Neural cell (in vitro differentiated cells): ENCODE measurements at regions not wholly inside any gene's neighbourhood (a gene's known extent, or its start where the extent isn't known, plus 50 kb on each side); places are given as distances from the start of the nearest gene placed in this dataset.

ENCODE experiments used
- H2AFZ ChIP-seq: fragments of 200-600, 300-800 bp; sonication (generic), shearing (Covaris generic); 2 replicates; pipeline ENCODE4 v1.6.0; 2014; ENCODE audit warnings: low read depth, mild to moderate bottlenecking, antibody characterized with exemption, low read length, moderate library complexity
- H3F3A ChIP-seq: fragments of 200-600 bp; shearing (Covaris generic); 2 replicates; pipeline ENCODE4 v1.6.1; 2016; ENCODE audit warnings: mild to moderate bottlenecking, moderate library complexity, mixed read lengths, antibody characterized with exemption, low read length; ENCODE audit not compliant: insufficient read depth, poor library complexity, severe bottlenecking
- H3K27ac ChIP-seq: fragments of 200-600, 300-800 bp; sonication (generic), shearing (Covaris generic); 2 replicates; pipeline ENCODE4 v1.5.1; 2014; ENCODE audit warnings: mild to moderate bottlenecking, low read length, moderate library complexity
- H3K27me3 ChIP-seq: fragments of 300-800, 200-600 bp; sonication (generic), shearing (Covaris generic); 2 replicates; pipeline ENCODE4 v1.6.0; 2014; ENCODE audit warnings: mild to moderate bottlenecking, low read depth, low read length, moderate library complexity; ENCODE audit not compliant: insufficient read depth
- H3K36me3 ChIP-seq: fragments of 300-800, 200-600 bp; sonication (generic), shearing (Covaris generic); 2 replicates; pipeline ENCODE4 v1.5.1; 2014; ENCODE audit warnings: mild to moderate bottlenecking, antibody characterized with exemption, low read length, moderate library complexity; ENCODE audit not compliant: insufficient read depth
- H3K4me2 ChIP-seq: fragments of 300-800, 200-600 bp; sonication (generic), shearing (Covaris generic); 2 replicates; pipeline ENCODE4 v1.6.0; 2014; ENCODE audit warnings: mild to moderate bottlenecking, low read length
- H3K4me3 ChIP-seq: fragments of 300-800, 200-600 bp; sonication (generic), shearing (Covaris generic); 2 replicates; pipeline ENCODE4 v1.5.1; 2014; ENCODE audit warnings: mild to moderate bottlenecking, low read length, moderate library complexity
- H3K79me2 ChIP-seq: fragments of 200-600 bp; shearing (Covaris generic); replicated peaks from 2 replicates; pipeline ENCODE4 v1.6.0; 2014; ENCODE audit warnings: mild to moderate bottlenecking, low read length, moderate library complexity; ENCODE audit not compliant: insufficient read depth
- H3K9ac ChIP-seq: fragments of 300-800, 200-600 bp; sonication (generic), shearing (Covaris generic); 2 replicates; pipeline ENCODE4 v1.6.1; 2016; ENCODE audit warnings: mild to moderate bottlenecking, low read length, mixed read lengths
- H3K9me2 ChIP-seq: fragments of 200-600 bp; shearing (Covaris generic); 2 replicates; pipeline ENCODE4 v1.6.1; 2016; ENCODE audit warnings: mild to moderate bottlenecking, low read length, mixed read lengths; ENCODE audit not compliant: insufficient read depth
- H3K9me3 ChIP-seq: fragments of 200-600, 300-800 bp; sonication (generic), shearing (Covaris generic); 2 replicates; pipeline ENCODE4 v1.6.1; 2016; ENCODE audit warnings: mild to moderate bottlenecking, mixed run types, low read length, moderate library complexity, mixed read lengths
- H4K20me1 ChIP-seq: fragments of 200-600 bp; shearing (Covaris generic); 2 replicates; pipeline ENCODE4 v1.6.1; 2016; ENCODE audit warnings: mild to moderate bottlenecking, mixed run types; ENCODE audit not compliant: insufficient read depth
- CTCF ChIP-seq: fragments of 450-650 bp; IDR thresholded peaks from 2 replicates; pipeline ENCODE4 v1.5.1; 2014; ENCODE audit warnings: antibody characterized with exemption, mild to moderate bottlenecking, moderate library complexity; ENCODE audit not compliant: poor library complexity, severe bottlenecking
- EP300 ChIP-seq: fragments of 450-650 bp; conservative IDR thresholded peaks from 2 replicates; pipeline ENCODE4 v1.6.1; 2014; ENCODE audit warnings: antibody characterized with exemption, mild to moderate bottlenecking, moderate library complexity; ENCODE audit not compliant: poor library complexity, severe bottlenecking
- EZH2 ChIP-seq: fragments of 200-600, 300-800 bp; shearing (Covaris generic), sonication (generic); IDR thresholded peaks from 2 replicates; pipeline ENCODE4 v1.6.1; 2014; ENCODE audit warnings: antibody characterized with exemption, low read length, borderline replicate concordance, mild to moderate bottlenecking; ENCODE audit not compliant: insufficient read depth, poor library complexity, severe bottlenecking
- MXI1 ChIP-seq: fragments of 450-650 bp; conservative IDR thresholded peaks from 2 replicates; pipeline ENCODE4 v1.6.1; 2014; ENCODE audit warnings: antibody characterized with exemption, mild to moderate bottlenecking; ENCODE audit not compliant: poor library complexity, severe bottlenecking
- POLR2AphosphoS5 ChIP-seq: IDR thresholded peaks from 2 replicates; pipeline ENCODE4 v1.6.1; 2012
- RAD21 ChIP-seq: fragments of 450-650 bp; conservative IDR thresholded peaks from 2 replicates; pipeline ENCODE4 v1.6.1; 2014; ENCODE audit warnings: antibody characterized with exemption, mild to moderate bottlenecking, moderate library complexity
- REST ChIP-seq: IDR thresholded peaks from 2 replicates; pipeline ENCODE4 v1.6.1; 2012; ENCODE audit warnings: borderline replicate concordance
- SMC3 ChIP-seq: fragments of 450-650 bp; conservative IDR thresholded peaks from 2 replicates; pipeline ENCODE4 v1.6.1; 2014; ENCODE audit warnings: antibody characterized with exemption, mild to moderate bottlenecking, moderate library complexity; ENCODE audit not compliant: poor library complexity
- TAF1 ChIP-seq: IDR thresholded peaks from 2 replicates; pipeline ENCODE4 v1.6.1; 2012; ENCODE audit warnings: low read depth

- H3K36me3 ChIP-seq: no peaks in the 10 kb centered on the region
- H3F3A ChIP-seq: no peaks in the 10 kb centered on the region
- no peaks in the 10 kb centered on the region for H4K20me1 ChIP-seq
- no peak overlapping the region for H3K9ac ChIP-seq
- H3K27me3 ChIP-seq: no peaks in the 10 kb centered on the region
- no peak overlapping the region for H3K27ac ChIP-seq
- no peak overlapping the region for H3K4me3 ChIP-seq
- H3K79me2 ChIP-seq: no peaks in the 10 kb centered on the region
- no peaks in the 10 kb centered on the region for H3K9me3 ChIP-seq
- no peaks in the 10 kb centered on the region for H3K9me2 ChIP-seq
- no peak overlapping the region for H3K4me2 ChIP-seq
- no peak overlapping the region for H2AFZ ChIP-seq
- TF ChIP-seq POLR2AphosphoS5 (no peak), EP300 (no peak), RAD21 (no peak), SMC3 (no peak), CTCF (no peak), REST (no peak), MXI1 (no peak), TAF1 (no peak), EZH2 (no peak)
These were observed 78.5 kb downstream of the RHOB start for GRCh38 chr2:20525041-20526035.

DNA sequence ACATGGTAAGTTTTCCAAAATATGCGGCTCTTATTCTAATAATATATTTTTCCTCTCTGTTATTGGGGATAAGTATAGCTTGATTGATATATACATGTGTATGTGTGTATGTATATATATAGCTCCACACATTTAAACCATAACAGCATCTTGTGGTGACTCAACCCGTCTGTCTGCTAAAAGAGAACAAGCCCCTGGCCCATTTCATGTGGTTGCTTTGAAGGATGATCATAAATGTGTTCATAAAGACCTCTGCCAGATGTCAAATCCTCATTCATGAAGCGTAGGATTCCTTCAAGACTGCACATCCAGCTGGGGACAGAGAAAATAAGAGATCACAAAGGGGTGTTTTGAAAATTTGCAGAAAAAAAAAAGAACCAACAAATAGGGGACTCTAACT, 79.3 kb downstream of the RHOB start:
- no peaks in the 10 kb centered on the region for H4K20me1 ChIP-seq
- no peak overlapping the region for H2AFZ ChIP-seq
- H3K9me3 ChIP-seq: no peaks in the 10 kb centered on the region
- no peak overlapping the region for H3K4me3 ChIP-seq
- H3K27ac ChIP-seq: no peak overlapping the region
- H3K9ac ChIP-seq: no peak overlapping the region
- no peaks in the 10 kb centered on the region for H3K27me3 ChIP-seq
- no peaks in the 10 kb centered on the region for H3K79me2 ChIP-seq
- H3K9me2 ChIP-seq: no peaks in the 10 kb centered on the region
- no peaks in the 10 kb centered on the region for H3K36me3 ChIP-seq
- H3K4me2 ChIP-seq: no peak overlapping the region
- TF ChIP-seq TAF1 (no peak), REST (no peak), EP300 (no peak), RAD21 (no peak)
- H3F3A ChIP-seq: no peaks in the 10 kb centered on the region
